H1 (cell line): ENCODE measurements at regions not wholly inside any gene's neighbourhood (a gene's known extent, or its start where the extent isn't known, plus 50 kb on each side); places are given as distances from the start of the nearest gene placed in this dataset.

Experiments used
- CTCF ChIA-PET: fragments of 300-600 bp; sonication (Branson Sonifier 250); formaldehyde crosslinking; loops from one replicate; lab custom pipeline; 2021; ENCODE audit not compliant: partially characterized antibody; lab: Charles Lee
- POLR2A ChIA-PET: fragments of 300-600 bp; sonication (Branson Sonifier 250); formaldehyde crosslinking; loops from one replicate; lab custom pipeline; 2021; ENCODE audit warnings: inconsistent platforms; ENCODE audit not compliant: partially characterized antibody; lab: Charles Lee
- DNase-seq, 2 experiments: peaks; one replicate each; pipeline versions ENCODE4 v3.0.0 to v3.0.0-alpha.2; 2010 to 2022; ENCODE audit warnings: low spot score in 2 of 2, low read depth in 1 of 2, mixed read lengths in 1 of 2
- FAIRE-seq: peaks from 2 replicates; lab custom pipeline; 2011; peaks lifted over from hg19 to GRCh38; lab: Jason Lieb, UNC
- H2AFZ ChIP-seq: 2 replicates; pipeline ENCODE4 v1.8.1; 2012; ENCODE audit warnings: low read length, inconsistent platforms
- H2AK5ac ChIP-seq: 2 replicates; pipeline ENCODE4 v1.6.1; 2013; ENCODE audit warnings: low read depth, low read length
- H2BK120ac ChIP-seq: replicated peaks from 2 replicates; pipeline ENCODE3; 2013; ENCODE audit warnings: low read depth, low read length, inconsistent platforms
- H2BK12ac ChIP-seq: 2 replicates; pipeline ENCODE4 v1.6.1; 2013; ENCODE audit warnings: low read depth, low read length
- H2BK15ac ChIP-seq: 2 replicates; pipeline ENCODE4 v1.6.1; 2013; ENCODE audit warnings: low read length
- H2BK20ac ChIP-seq: 2 replicates; pipeline ENCODE4 v1.6.1; 2013; ENCODE audit warnings: low read length
- H2BK5ac ChIP-seq: 2 replicates; pipeline ENCODE4 v1.6.1; 2013; ENCODE audit warnings: low read depth, low read length
- H3K14ac ChIP-seq: 2 replicates; pipeline ENCODE4 v1.6.1; 2013; ENCODE audit warnings: inconsistent platforms; ENCODE audit not compliant: insufficient read length
- H3K18ac ChIP-seq: 2 replicates; pipeline ENCODE4 v1.6.1; 2013; ENCODE audit warnings: low read length; ENCODE audit errors: extremely low read depth
- H3K23ac ChIP-seq: 2 replicates; pipeline ENCODE4 v1.6.1; 2013; ENCODE audit warnings: inconsistent platforms; ENCODE audit not compliant: insufficient read length
- H3K23me2 ChIP-seq: 2 replicates; pipeline ENCODE4 v1.6.1; 2013; ENCODE audit warnings: low read depth, low read length
- H3K27ac ChIP-seq: 2 replicates; pipeline ENCODE4 v1.6.1; 2011; ENCODE audit warnings: low read depth, low read length, inconsistent platforms
- H3K27me3 ChIP-seq, 4 experiments: replicated peaks in 1 of 4; 1 replicate in 1 of 4; 2 replicates in 3 of 4; pipeline versions ENCODE4 v1.6.1 to v1.8.1; 2011 to 2013; ENCODE audit warnings: low read length in 3 of 4, mild to moderate bottlenecking in 3 of 4, inconsistent platforms in 2 of 4, mixed read lengths in 2 of 4, moderate library complexity in 1 of 4; ENCODE audit not compliant: control insufficient read depth in 3 of 4, insufficient read depth in 3 of 4; ENCODE audit errors: extremely low read depth in 1 of 4
- H3K36me3 ChIP-seq, 4 experiments: 2 replicates each; pipeline versions ENCODE4 v1.6.1 to v1.8.1; 2011 to 2013; ENCODE audit warnings: mild to moderate bottlenecking in 4 of 4, low read length in 3 of 4, moderate library complexity in 2 of 4, control low read depth in 1 of 4, inconsistent platforms in 1 of 4; ENCODE audit not compliant: insufficient read depth in 4 of 4, control insufficient read depth in 2 of 4
- H3K4ac ChIP-seq: replicated peaks from 2 replicates; pipeline ENCODE3; 2013; ENCODE audit warnings: low read length, low read depth, mixed read lengths, inconsistent platforms; ENCODE audit not compliant: insufficient read length
- H3K4me1 ChIP-seq, 4 experiments: replicated peaks in 1 of 4; 1 replicate in 1 of 4; 2 replicates in 3 of 4; pipeline versions ENCODE4 v1.6.1 to v1.8.1; 2011 to 2013; ENCODE audit warnings: low read length in 3 of 4, inconsistent platforms in 2 of 4, mixed read lengths in 1 of 4; ENCODE audit not compliant: insufficient read depth in 4 of 4, control insufficient read depth in 3 of 4
- H3K4me2 ChIP-seq, 2 experiments: 2 replicates each; pipeline versions ENCODE4 v1.6.1 to v1.8.1; 2011 to 2013; ENCODE audit warnings: low read depth in 2 of 2, low read length in 2 of 2, control low read depth in 1 of 2, inconsistent platforms in 1 of 2, mild to moderate bottlenecking in 1 of 2; ENCODE audit not compliant: insufficient read depth in 1 of 2
- H3K4me3 ChIP-seq, 4 experiments: fragments of 200-600, 300-600 bp in 1 of 4; sonication (generic), shearing (Covaris generic), sonication (Bioruptor Twin) in 1 of 4; 2 replicates each; pipeline versions ENCODE4 v1.5.1 to v1.8.1; 2011 to 2016; ENCODE audit warnings: low read length in 4 of 4, low read depth in 3 of 4, control low read depth in 2 of 4, inconsistent platforms in 2 of 4, mild to moderate bottlenecking in 2 of 4, mixed read lengths in 1 of 4, moderate library complexity in 1 of 4; ENCODE audit not compliant: insufficient read depth in 2 of 4; ENCODE audit errors: extremely low read depth in 1 of 4
- H3K56ac ChIP-seq: replicated peaks from 2 replicates; pipeline ENCODE3; 2013; ENCODE audit warnings: low read depth, mild to moderate bottlenecking, mixed read lengths, low read length, inconsistent platforms; ENCODE audit not compliant: insufficient read length
- H3K79me1 ChIP-seq: 2 replicates; pipeline ENCODE4 v1.6.1; 2013; ENCODE audit warnings: low read depth, low read length, control low read depth
- H3K79me2 ChIP-seq, 2 experiments: 2 replicates each; pipeline versions ENCODE4 v1.6.1 to v1.8.1; 2012 to 2013; ENCODE audit warnings: low read length in 2 of 2, mild to moderate bottlenecking in 2 of 2, inconsistent platforms in 1 of 2; ENCODE audit not compliant: insufficient read depth in 2 of 2, control insufficient read depth in 1 of 2
- H3K9ac ChIP-seq, 4 experiments: replicated peaks in 1 of 4; 1 replicate in 1 of 4; 2 replicates in 3 of 4; pipeline versions ENCODE4 v1.6.1 to v1.8.1; 2011 to 2013; ENCODE audit warnings: low read depth in 3 of 4, low read length in 3 of 4, control low read depth in 2 of 4, mild to moderate bottlenecking in 2 of 4, moderate library complexity in 2 of 4, inconsistent platforms in 1 of 4; ENCODE audit errors: extremely low read depth in 1 of 4
- H3K9me3 ChIP-seq, 2 experiments: 2 replicates each; pipeline versions ENCODE4 v1.6.1 to v1.8.1; 2012 to 2013; ENCODE audit warnings: mild to moderate bottlenecking in 2 of 2, moderate library complexity in 2 of 2, control low read depth in 1 of 2, inconsistent platforms in 1 of 2, low read depth in 1 of 2, low read length in 1 of 2, mixed read lengths in 1 of 2; ENCODE audit not compliant: insufficient read depth in 2 of 2
- H4K20me1 ChIP-seq, 2 experiments: replicated peaks in 1 of 2; 2 replicates each; pipeline versions ENCODE3 to v1.8.1; 2011 to 2013; ENCODE audit warnings: inconsistent platforms in 2 of 2, low read length in 2 of 2, mild to moderate bottlenecking in 1 of 2; ENCODE audit not compliant: insufficient read depth in 2 of 2, control insufficient read depth in 1 of 2
- H4K5ac ChIP-seq: 2 replicates; pipeline ENCODE4 v1.6.1; 2013; ENCODE audit warnings: low read length, low read depth, mixed read lengths, inconsistent platforms; ENCODE audit not compliant: insufficient read length
- H4K8ac ChIP-seq: 2 replicates; pipeline ENCODE4 v1.8.0; 2013; ENCODE audit warnings: mild to moderate bottlenecking, moderate library complexity, low read length, inconsistent platforms; ENCODE audit not compliant: insufficient read depth; ENCODE audit errors: extremely low read depth
- H4K91ac ChIP-seq: replicated peaks from 2 replicates; pipeline ENCODE3; 2013; ENCODE audit warnings: low read length, mixed read lengths, inconsistent platforms; ENCODE audit not compliant: insufficient read length
- CTCF ChIP-seq, 3 experiments: IDR thresholded peaks; 1 replicate in 2 of 3; 2 replicates in 1 of 3; pipeline versions ENCODE4 v1.5.1 to v1.6.1; 2011; ENCODE audit warnings: low read length in 3 of 3, mild to moderate bottlenecking in 3 of 3, inconsistent platforms in 2 of 3, low read depth in 1 of 3, moderate library complexity in 1 of 3; ENCODE audit not compliant: insufficient read depth in 1 of 3; ENCODE audit errors: control extremely low read depth in 1 of 3
- SP2 ChIP-seq: IDR thresholded peaks from 2 replicates; pipeline ENCODE4 v1.6.1; 2012; ENCODE audit warnings: mild to moderate bottlenecking, low read length, inconsistent platforms
- WGBS, 2 experiments: shearing (Covaris generic) in 1 of 2; methylation state at CpG; one replicate each; pipeline versions ENCODE4 v1.1.6 to v1.1.7; 2013 to 2015; ENCODE audit warnings: low lambda C conversion rate in 2 of 2, mixed read lengths in 2 of 2, inconsistent platforms in 1 of 2, low coverage in 1 of 2, missing lambda C conversion rate in 1 of 2; ENCODE audit not compliant: insufficient replicate concordance in 2 of 2, insufficient coverage in 1 of 2, insufficient read length in 1 of 2; ENCODE audit errors: extremely low coverage in 1 of 2, missing lambda C conversion rate in 1 of 2; 5-methylcytosine and 5-hydroxymethylcytosine counted together

GRCh38 chr2:157192445-157193423 is 64.8 kb upstream of the GALNT5 start:
- no peak overlapping the region for H3K4me2 ChIP-seq
- H3K27ac ChIP-seq: no peak overlapping the region
- ChIA-PET POLR2A (no interaction called here), CTCF (interaction anchor here (0.6 to 2.6 kb wide), 22 partner anchors 9 to 1832 kb away, joined by 3 to 20 read pairs (median 4); no protein-coding TSS in a partner anchor)
- H4K8ac ChIP-seq: no peak overlapping the region
- WGBS, 2 experiments: 86% methylated on average over 8 of the region's 8 CpGs; no CpG with 5 or more reads in 1 of the 2 experiments
- no peak overlapping the region for H3K56ac ChIP-seq
- DNase-seq (no peak), FAIRE-seq (no peak)
- no peaks in the 10 kb centered on the region for H3K36me3 ChIP-seq
- no peak overlapping the region for H3K23ac ChIP-seq
- no peaks in the 10 kb centered on the region for H3K79me1 ChIP-seq
- H3K4ac ChIP-seq: no peak overlapping the region
- H4K20me1 ChIP-seq: no peaks in the 10 kb centered on the region
- H3K79me2 ChIP-seq: no peaks in the 10 kb centered on the region
- H3K9ac ChIP-seq: no peak overlapping the region
- H4K91ac ChIP-seq: no peak overlapping the region
- H2AFZ ChIP-seq: no peak overlapping the region
- H3K4me3 ChIP-seq: no peak overlapping the region
- no peaks in the 10 kb centered on the region for H3K23me2 ChIP-seq
- no peak overlapping the region for H2BK120ac ChIP-seq
- H3K14ac ChIP-seq: no peak overlapping the region
- H2BK20ac ChIP-seq: no peak overlapping the region
- no peak overlapping the region for H3K18ac ChIP-seq
- no peaks in the 10 kb centered on the region for H3K27me3 ChIP-seq
- H2AK5ac ChIP-seq: no peak overlapping the region
- no peaks in the 10 kb centered on the region for H3K4me1 ChIP-seq
- H4K5ac ChIP-seq: no peak overlapping the region
- no peak overlapping the region for H2BK12ac ChIP-seq
- H3K9me3 ChIP-seq: no peaks in the 10 kb centered on the region
- H2BK5ac ChIP-seq: no peak overlapping the region
- H2BK15ac ChIP-seq: no peak overlapping the region
- no peak for TF ChIP-seq CTCF (IDR thresholded peaks at IDR 0.05; ENCODE audit: control extremely low read depth in 1 of 3, insufficient read depth in 1 of 3, low read depth in 1 of 3, low read length in 3 of 3)
- no peak for TF ChIP-seq SP2
